A549 (cell line): ENCODE measurements at regions not wholly inside any gene's neighbourhood (a gene's known extent, or its start where the extent isn't known, plus 50 kb on each side); places are given as distances from the start of the nearest gene placed in this dataset.
"Not testable (repeated sequence)": the region's sequence is repeated elsewhere in the genome, so short reads cannot be mapped to it uniquely, and the experiment has no call there.

ENCODE experiments used
- JUNB ChIP-seq: fragments of >200 bp; sonication (Bioruptor Twin); formaldehyde crosslinking; IDR thresholded peaks from 2 replicates; pipeline ENCODE4 v1.6.1; 2016
- KDM1A ChIP-seq: fragments of 200-600 bp; sonication (generic); IDR thresholded peaks from 2 replicates; pipeline ENCODE4 v1.6.1; 2016; ENCODE audit warnings: low read depth, mild to moderate bottlenecking
- RARB ChIP-seq: fragments of 250-450 bp; sonication (Bioruptor Pico); IDR thresholded peaks from 2 replicates; pipeline ENCODE4 v1.8.0; 2021; ENCODE audit warnings: mild to moderate bottlenecking, moderate library complexity
- TFCP2L1 ChIP-seq: fragments of 250-450 bp; sonication (Bioruptor Pico); IDR thresholded peaks from 2 replicates; pipeline ENCODE4 v1.5.0; 2021; ENCODE audit warnings: mild to moderate bottlenecking
- TF ChIP-seq, protein P1 (sequence below): fragments of >200 bp; sonication (Bioruptor Twin); formaldehyde crosslinking; IDR thresholded peaks from 3 replicates; pipeline ENCODE4 v1.5.1; 2016
- TF ChIP-seq, protein P2 (sequence below): fragments of 450-650 bp; IDR thresholded peaks from 2 replicates; pipeline ENCODE4 v1.6.1; 2014; ENCODE audit warnings: antibody characterized with exemption

DNA sequence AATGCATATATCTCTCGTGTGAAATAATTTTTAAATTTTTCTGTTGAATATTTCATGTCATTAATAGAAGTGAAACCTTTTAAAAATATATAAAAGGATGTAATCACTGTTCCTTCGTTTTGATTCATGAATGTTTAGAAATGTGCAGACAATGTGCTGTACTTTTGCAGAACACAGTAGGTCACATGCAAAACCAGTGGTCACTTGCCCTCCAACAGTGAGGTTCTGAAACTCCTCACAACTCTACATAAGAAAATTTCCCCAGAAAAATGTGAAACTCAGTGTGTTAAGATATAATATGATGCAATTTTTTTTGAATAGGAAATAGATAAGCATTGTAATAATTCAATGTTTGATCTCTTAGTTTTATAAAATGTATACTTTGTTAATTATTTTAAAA lies 747.7 kb upstream of the CDH18 start:
- TF ChIP-seq, protein P1, sequence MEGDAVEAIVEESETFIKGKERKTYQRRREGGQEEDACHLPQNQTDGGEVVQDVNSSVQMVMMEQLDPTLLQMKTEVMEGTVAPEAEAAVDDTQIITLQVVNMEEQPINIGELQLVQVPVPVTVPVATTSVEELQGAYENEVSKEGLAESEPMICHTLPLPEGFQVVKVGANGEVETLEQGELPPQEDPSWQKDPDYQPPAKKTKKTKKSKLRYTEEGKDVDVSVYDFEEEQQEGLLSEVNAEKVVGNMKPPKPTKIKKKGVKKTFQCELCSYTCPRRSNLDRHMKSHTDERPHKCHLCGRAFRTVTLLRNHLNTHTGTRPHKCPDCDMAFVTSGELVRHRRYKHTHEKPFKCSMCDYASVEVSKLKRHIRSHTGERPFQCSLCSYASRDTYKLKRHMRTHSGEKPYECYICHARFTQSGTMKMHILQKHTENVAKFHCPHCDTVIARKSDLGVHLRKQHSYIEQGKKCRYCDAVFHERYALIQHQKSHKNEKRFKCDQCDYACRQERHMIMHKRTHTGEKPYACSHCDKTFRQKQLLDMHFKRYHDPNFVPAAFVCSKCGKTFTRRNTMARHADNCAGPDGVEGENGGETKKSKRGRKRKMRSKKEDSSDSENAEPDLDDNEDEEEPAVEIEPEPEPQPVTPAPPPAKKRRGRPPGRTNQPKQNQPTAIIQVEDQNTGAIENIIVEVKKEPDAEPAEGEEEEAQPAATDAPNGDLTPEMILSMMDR, result not testable (repeated sequence)
- TF ChIP-seq, protein P2, sequence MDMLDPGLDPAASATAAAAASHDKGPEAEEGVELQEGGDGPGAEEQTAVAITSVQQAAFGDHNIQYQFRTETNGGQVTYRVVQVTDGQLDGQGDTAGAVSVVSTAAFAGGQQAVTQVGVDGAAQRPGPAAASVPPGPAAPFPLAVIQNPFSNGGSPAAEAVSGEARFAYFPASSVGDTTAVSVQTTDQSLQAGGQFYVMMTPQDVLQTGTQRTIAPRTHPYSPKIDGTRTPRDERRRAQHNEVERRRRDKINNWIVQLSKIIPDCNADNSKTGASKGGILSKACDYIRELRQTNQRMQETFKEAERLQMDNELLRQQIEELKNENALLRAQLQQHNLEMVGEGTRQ, result not testable (repeated sequence)
- TF ChIP-seq JUNB; RARB (CRISPR knock-in tag); TFCP2L1 (CRISPR knock-in tag); KDM1A: not testable (repeated sequence)
